ENCODE measurements at regions not wholly inside any gene's neighbourhood (a gene's known extent, or its start where the extent isn't known, plus 50 kb on each side); places are given as distances from the start of the nearest gene placed in this dataset.
"Not testable (repeated sequence)": the region's sequence is repeated elsewhere in the genome, so short reads cannot be mapped to it uniquely, and the experiment has no call there.

GRCh38 chr12:59321278-59321677, 274.6 kb upstream of the SLC16A7 start:
- 87 to 90% methylated on average over 1 of the region's 1 CpG for whole genome bisulfite sequencing, 2 donors
- no peak for TF ChIP-seq CTCF (IDR thresholded peaks at IDR 0.05)
- no peak for TF ChIP-seq POLR2A (IDR thresholded peaks at IDR 0.05)
- H3K36me3 ChIP-seq (replicated peaks in 1 of 2; ENCODE audit: insufficient read depth in 1 of 2, low read depth in 2 of 2), result no peaks in the 10 kb centered on the region
- H3K27me3 ChIP-seq, result no peaks in the 10 kb centered on the region
- H3K4me3 ChIP-seq, result no peak overlapping the region
- no peaks in the 10 kb centered on the region for H3K4me1 ChIP-seq
- intact Hi-C loops (cut with DNase I), result no loop called here
- H3K9me3 ChIP-seq, result no peaks in the 10 kb centered on the region
- ATAC-seq (no peak), DNase-seq (no peak)
- no peak overlapping the region for H3K27ac ChIP-seq

- H3K36me3 ChIP-seq (replicated peaks in 1 of 2; ENCODE audit: insufficient read depth in 1 of 2, low read depth in 2 of 2), result no peaks in the 10 kb centered on the region
- no peaks in the 10 kb centered on the region for H3K9me3 ChIP-seq
- 85 to 86% methylated on average over 1 of the region's 1 CpG for WGBS, 2 donors
- DNase-seq (no peak), ATAC-seq (no peak)
- no peak for TF ChIP-seq CTCF (IDR thresholded peaks at IDR 0.05)
- TF ChIP-seq POLR2A (IDR thresholded peaks at IDR 0.05), result no peak
- intact Hi-C loops (cut with DNase I), result no loop called here
- no peaks in the 10 kb centered on the region for H3K27me3 ChIP-seq
- no peak overlapping the region for H3K27ac ChIP-seq
- H3K4me1 ChIP-seq, result no peaks in the 10 kb centered on the region
- H3K4me3 ChIP-seq, result no peak overlapping the region
These were observed 275.7 kb upstream of the SLC16A7 start for GRCh38 chr12:59320112-59320511.

GRCh38 chr12:59318940-59319339, 276.9 kb upstream of the SLC16A7 start:
- TF ChIP-seq CTCF (IDR thresholded peaks at IDR 0.05) (no peak), POLR2A (IDR thresholded peaks at IDR 0.05) (no peak)
- intact Hi-C loops (cut with DNase I), result no loop called here
- ATAC-seq (no peak), DNase-seq (no peak)
- no peaks in the 10 kb centered on the region for H3K4me1 ChIP-seq
- no peak overlapping the region for H3K4me3 ChIP-seq
- H3K9me3 ChIP-seq, result no peaks in the 10 kb centered on the region
- no peak overlapping the region for H3K27ac ChIP-seq
- no peaks in the 10 kb centered on the region for H3K36me3 ChIP-seq (replicated peaks in 1 of 2; ENCODE audit: insufficient read depth in 1 of 2, low read depth in 2 of 2)
- 94 to 95% methylated on average over 2 of the region's 2 CpGs for WGBS, 2 donors
- no peaks in the 10 kb centered on the region for H3K27me3 ChIP-seq

GRCh38 chr12:59317598-59317997, 278.2 kb upstream of the SLC16A7 start:
- no peaks in the 10 kb centered on the region for H3K36me3 ChIP-seq (replicated peaks in 1 of 2; ENCODE audit: insufficient read depth in 1 of 2, low read depth in 2 of 2)
- no peak overlapping the region for H3K27ac ChIP-seq
- H3K9me3 ChIP-seq, result no peaks in the 10 kb centered on the region
- H3K4me1 ChIP-seq, result no peaks in the 10 kb centered on the region
- DNase-seq (no peak), ATAC-seq (no peak)
- WGBS, 2 donors, result 94 to 96% methylated on average over 6 of the region's 6 CpGs
- no peaks in the 10 kb centered on the region for H3K27me3 ChIP-seq
- no peak overlapping the region for H3K4me3 ChIP-seq
- intact Hi-C loops (cut with DNase I), result no loop called here
- no peak for TF ChIP-seq POLR2A (IDR thresholded peaks at IDR 0.05)
- TF ChIP-seq CTCF (IDR thresholded peaks at IDR 0.05), result no peak

GRCh38 chr12:59316938-59317337, 278.9 kb upstream of the SLC16A7 start:
- H3K27ac ChIP-seq, result no peak overlapping the region
- H3K27me3 ChIP-seq, result no peaks in the 10 kb centered on the region
- intact Hi-C loops (cut with DNase I), result no loop called here
- no peaks in the 10 kb centered on the region for H3K36me3 ChIP-seq (replicated peaks in 1 of 2; ENCODE audit: insufficient read depth in 1 of 2, low read depth in 2 of 2)
- DNase-seq (no peak), ATAC-seq (no peak)
- H3K4me3 ChIP-seq, result no peak overlapping the region
- no peaks in the 10 kb centered on the region for H3K9me3 ChIP-seq
- 79 to 97% methylated on average over 3 of the region's 3 CpGs for WGBS, 2 donors
- H3K4me1 ChIP-seq, result no peaks in the 10 kb centered on the region
- TF ChIP-seq POLR2A (IDR thresholded peaks at IDR 0.05), result no peak
- TF ChIP-seq CTCF (IDR thresholded peaks at IDR 0.05), result no peak

GRCh38 chr12:59316354-59316753, 279.5 kb upstream of the SLC16A7 start:
- H3K27me3 ChIP-seq; H3K27ac ChIP-seq; H3K4me3 ChIP-seq; DNase-seq; H3K4me1 ChIP-seq; intact Hi-C loops (cut with DNase I); H3K9me3 ChIP-seq; ATAC-seq; H3K36me3 ChIP-seq (replicated peaks in 1 of 2; ENCODE audit: insufficient read depth in 1 of 2, low read depth in 2 of 2): not testable (repeated sequence)
- WGBS, 2 donors, result 90 to 96% methylated on average over 13 of the region's 13 CpGs
